Body of pancreas (tissue), 4 donors: ENCODE measurements at regions not wholly inside any gene's neighbourhood (a gene's known extent, or its start where the extent isn't known, plus 50 kb on each side); places are given as distances from the start of the nearest gene placed in this dataset.

Source experiments
- ATAC-seq: fragments of 150-250 bp; one replicate; pipeline ENCODE4 v1.9.1; 2016
- DNase-seq, 4 donors: peaks; one replicate each; pipeline ENCODE4 v3.0.0-alpha.2; 2019
- H3K27ac ChIP-seq, 4 donors: fragments of 200-600 bp; sonication (generic); 1 replicate in 3 of 4; 2 replicates in 1 of 4; pipeline versions ENCODE4 v1.5.1 to v1.6.1; 2016 to 2019; ENCODE audit warnings: mild to moderate bottlenecking in 1 of 4, mixed read lengths in 1 of 4, moderate library complexity in 1 of 4
- H3K27me3 ChIP-seq, 2 donors: fragments of 200-600 bp; sonication (generic); one replicate each; pipeline ENCODE4 v1.6.0; 2016; ENCODE audit warnings: mild to moderate bottlenecking in 1 of 2
- H3K36me3 ChIP-seq, 2 donors: fragments of 200-600 bp; sonication (generic); replicated peaks in 1 of 2; 2 replicates each; pipeline ENCODE4 v1.5.1; 2016; ENCODE audit warnings: low read depth in 2 of 2; ENCODE audit not compliant: insufficient read depth in 1 of 2
- H3K4me1 ChIP-seq: fragments of 200-600 bp; sonication (generic); one replicate; pipeline ENCODE4 v1.6.0; 2016
- H3K4me3 ChIP-seq, 2 donors: fragments of 200-600 bp; sonication (generic); 1 replicate in 1 of 2; 2 replicates in 1 of 2; pipeline ENCODE4 v1.5.1; 2016 to 2019
- H3K9me3 ChIP-seq, 3 donors: fragments of 200-600 bp; sonication (generic); 1 replicate in 2 of 3; 2 replicates in 1 of 3; pipeline ENCODE4 v1.5.1; 2016
- CTCF ChIP-seq, 7 experiments: fragments of 450-650 bp in 4 of 7; fragments of 200-600 bp in 3 of 7; sonication (generic) in 3 of 7; IDR thresholded peaks; one replicate each; pipeline ENCODE4 v1.5.1; 2016 to 2019; ENCODE audit warnings: antibody characterized with exemption in 7 of 7
- POLR2A ChIP-seq, 3 donors: fragments of 450-650 bp; IDR thresholded peaks; one replicate each; pipeline ENCODE4 v1.6.1; 2016; ENCODE audit warnings: antibody characterized with exemption in 3 of 3, mild to moderate bottlenecking in 2 of 3
- WGBS, 2 donors: methylation state at CpG; one replicate each; pipeline ENCODE4 v1.1.5; 2017; 5-methylcytosine and 5-hydroxymethylcytosine counted together
- intact Hi-C: fragments of 100-400 bp; cut with DNase I; formaldehyde crosslinking; loops from one replicate; pipeline ENCODE4 v1.15.1; 2023

- Histone ChIP-seq H3K4me3 (no peak overlapping the region), H3K27me3 (no peaks in the 10 kb centered on the region), H3K36me3 (no peaks in the 10 kb centered on the region), H3K9me3 (no peaks in the 10 kb centered on the region), H3K4me1 (peaks cover 7% of the 10 kb centered on the region), H3K27ac (no peak overlapping the region)
- ATAC-seq, result no peak
- DNase-seq, result no peak
- 48 to 62% methylated on average over 11 of the region's 11 CpGs for WGBS, 2 donors
- intact Hi-C loops, result no loop called here
- no peak for TF ChIP-seq CTCF (IDR thresholded peaks at IDR 0.05)
- TF ChIP-seq POLR2A (IDR thresholded peaks at IDR 0.05), result no peak
Observed at GRCh38 chr19:32103541-32103940, 241.9 kb upstream of the ZNF507 start.

DNA sequence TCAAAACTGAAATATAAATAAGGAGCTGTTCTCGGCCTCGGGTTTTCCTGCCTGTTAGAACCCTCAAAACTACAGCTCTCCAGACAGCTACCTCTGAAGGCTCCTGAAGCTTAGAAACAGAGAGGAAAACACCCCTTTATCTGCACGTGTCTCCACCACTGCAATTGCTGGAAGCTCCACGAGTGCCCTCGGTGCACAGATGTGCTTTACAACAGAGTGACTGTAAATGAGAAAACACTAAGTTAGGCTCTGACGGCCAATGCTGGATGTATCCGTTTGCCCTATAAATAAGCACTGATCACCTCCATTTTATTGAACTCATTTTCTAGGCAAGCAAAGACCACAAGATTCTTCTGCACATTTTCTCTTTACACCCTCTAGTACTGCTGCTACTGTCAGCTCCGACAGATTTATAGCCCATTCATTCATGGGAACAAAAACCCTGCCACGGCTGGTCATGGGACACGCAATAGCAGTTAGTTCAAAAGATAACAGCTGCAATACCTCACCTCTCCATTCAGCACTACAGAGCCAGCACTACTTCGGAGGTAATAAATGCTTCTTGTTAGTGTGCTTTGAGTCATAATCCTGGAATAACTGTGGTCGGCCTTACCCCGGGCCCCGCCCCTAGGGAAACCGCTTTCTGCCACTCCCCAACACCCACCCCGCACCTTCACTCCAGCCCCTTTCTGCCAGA lies 241.1 kb upstream of the ZNF507 start:
- Histone ChIP-seq H3K9me3 (no peaks in the 10 kb centered on the region), H3K36me3 (no peaks in the 10 kb centered on the region), H3K4me1 (peaks cover 7% of the 10 kb centered on the region), H3K27ac (no peak overlapping the region), H3K27me3 (no peaks in the 10 kb centered on the region), H3K4me3 (no peak overlapping the region)
- DNase-seq (peak in 1 of 4 donors; percentile 26), ATAC-seq (peak; percentile 27)
- 8 to 10% methylated on average over 16 of the region's 16 CpGs for WGBS, 2 donors
- intact Hi-C loops, result no loop called here
- no peak for TF ChIP-seq POLR2A (IDR thresholded peaks at IDR 0.05)
- TF ChIP-seq CTCF (IDR thresholded peaks at IDR 0.05), result peak in 1 of 7 experiments; percentile 7

DNA sequence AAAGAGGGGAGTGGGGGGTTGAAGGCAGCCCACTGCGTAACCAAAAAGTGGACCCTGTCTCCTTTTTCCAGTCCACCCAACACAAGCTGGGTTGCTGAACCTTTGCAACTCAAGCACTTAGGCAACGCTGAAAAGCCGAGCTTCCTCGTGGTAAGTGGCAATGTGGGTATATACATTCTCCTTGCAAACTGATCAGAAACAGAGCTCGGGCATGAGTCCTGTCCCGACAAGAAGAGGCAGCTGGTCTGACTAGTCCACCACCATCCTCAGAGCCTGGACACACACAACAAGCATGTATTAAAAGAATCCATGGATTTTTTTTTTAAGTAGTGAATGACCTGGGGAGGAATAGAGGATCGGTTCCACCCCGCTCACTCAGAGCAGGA lies 240.6 kb upstream of the ZNF507 start:
- H3K4me3 ChIP-seq, result no peak overlapping the region
- no peak overlapping the region for H3K27ac ChIP-seq
- 37 to 40% methylated on average over 8 of the region's 8 CpGs for WGBS, 2 donors
- H3K4me1 ChIP-seq, result peaks cover 7% of the 10 kb centered on the region
- DNase-seq (no peak), ATAC-seq (no peak)
- H3K27me3 ChIP-seq, result no peaks in the 10 kb centered on the region
- H3K36me3 ChIP-seq, result no peaks in the 10 kb centered on the region
- intact Hi-C loops, result no loop called here
- H3K9me3 ChIP-seq, result no peaks in the 10 kb centered on the region
- no peak for TF ChIP-seq POLR2A (IDR thresholded peaks at IDR 0.05)
- TF ChIP-seq CTCF (IDR thresholded peaks at IDR 0.05), result no peak

DNA sequence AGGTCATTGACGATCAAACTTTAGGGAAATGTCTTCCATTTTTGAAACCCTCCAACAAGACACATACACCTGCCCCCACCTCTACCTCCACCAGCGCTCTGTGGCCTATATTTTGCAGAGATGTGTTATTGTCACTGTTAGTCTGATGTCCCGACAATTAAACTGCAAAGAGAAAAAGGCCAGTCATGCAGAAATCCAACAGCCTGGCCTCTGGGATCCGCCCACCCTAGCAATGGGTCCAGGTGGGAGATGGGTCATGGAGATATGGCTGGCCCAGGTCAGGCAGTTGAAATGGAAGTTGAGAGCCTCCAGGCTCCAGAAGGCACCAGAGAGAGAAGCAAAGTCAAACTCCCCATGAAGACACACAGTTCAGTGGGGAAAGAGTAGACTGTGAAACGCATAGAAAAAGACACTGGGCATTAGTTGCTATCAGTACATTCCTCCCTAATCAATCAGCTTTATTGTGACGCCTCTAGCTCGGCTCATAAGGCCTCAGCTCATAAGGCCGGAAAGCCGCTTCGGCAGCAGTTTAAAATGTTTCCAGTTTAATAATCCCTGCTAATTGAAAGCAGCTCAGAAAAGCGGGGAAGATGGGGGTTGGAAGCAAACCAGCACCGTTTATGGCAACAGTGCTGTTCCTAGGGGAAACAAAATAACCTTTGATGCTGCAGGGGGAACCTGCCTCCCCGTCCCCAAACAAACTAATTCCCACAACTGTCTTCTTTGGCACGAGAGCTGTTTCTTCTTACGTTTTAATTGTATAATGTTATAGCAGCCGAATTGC lies 239.7 kb upstream of the ZNF507 start:
- no peak for ATAC-seq
- TF ChIP-seq CTCF (IDR thresholded peaks at IDR 0.05), result no peak
- TF ChIP-seq POLR2A (IDR thresholded peaks at IDR 0.05), result no peak
- Histone ChIP-seq H3K4me3 (no peak overlapping the region), H3K36me3 (no peaks in the 10 kb centered on the region), H3K9me3 (no peaks in the 10 kb centered on the region), H3K27me3 (no peaks in the 10 kb centered on the region), H3K27ac (no peak overlapping the region), H3K4me1 (peaks cover 7% of the 10 kb centered on the region)
- intact Hi-C loops, result no loop called here
- no peak for DNase-seq
- 57 to 59% methylated on average over 16 of the region's 16 CpGs for WGBS, 2 donors
